T47D (cell line): ENCODE measurements at regions not wholly inside any gene's neighbourhood (a gene's known extent, or its start where the extent isn't known, plus 50 kb on each side); places are given as distances from the start of the nearest gene placed in this dataset.
"Not testable (repeated sequence)": the region's sequence is repeated elsewhere in the genome, so short reads cannot be mapped to it uniquely, and the experiment has no call there.

Source experiments
- DNase-seq, 2 experiments: peaks; one replicate each; pipeline versions ENCODE4 v3.0.0 to v3.0.0-alpha.2; 2011 to 2012; ENCODE audit warnings: low read depth in 1 of 2, low spot score in 1 of 2
- JUND ChIP-seq: IDR thresholded peaks from 2 replicates; pipeline ENCODE4 v1.6.1; 2012; ENCODE audit warnings: low read depth
- in situ Hi-C: cut with HindIII; loops from 2 replicates; pipeline ENCODE4 v1.10.0; 2016; ENCODE audit warnings: low sequenced_read_pairs, low pct_unique_long_range_greater_than_20kb

- in situ Hi-C loops, result no loop called here
Measured at GRCh38 chr15:55074431-55074830, 122.3 kb downstream of the RSL24D1 start.

GRCh38 chr15:55063970-55064369 lies 132.8 kb downstream of the RSL24D1 start:
- DNase-seq, in situ Hi-C loops: not testable (repeated sequence)

More at GRCh38 chr15:55074431-55074830, 122.3 kb downstream of the RSL24D1 start:
- TF ChIP-seq JUND, result no peak
- no peak for DNase-seq

DNA sequence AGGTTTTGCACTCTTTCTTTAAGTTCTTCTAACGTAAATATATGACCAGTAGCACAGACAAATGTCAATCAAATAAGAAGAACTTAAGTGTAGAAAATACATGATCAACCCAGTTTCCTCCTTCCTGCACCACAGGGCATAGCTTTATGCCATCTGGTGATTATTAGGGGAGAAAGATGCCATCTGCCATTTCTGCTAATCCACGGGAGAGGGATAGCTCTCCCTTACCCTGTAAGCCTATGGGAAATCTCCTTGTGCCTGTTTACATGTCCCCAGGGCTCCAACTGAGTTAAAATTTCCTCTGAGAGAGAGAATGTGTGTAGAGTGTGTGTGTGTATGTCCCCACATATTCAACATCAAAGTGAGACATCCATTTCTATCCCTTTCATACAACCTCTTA lies 135.9 kb downstream of the RSL24D1 start:
- TF ChIP-seq JUND, result no peak
- in situ Hi-C loops, result no loop called here
- no peak for DNase-seq

DNA sequence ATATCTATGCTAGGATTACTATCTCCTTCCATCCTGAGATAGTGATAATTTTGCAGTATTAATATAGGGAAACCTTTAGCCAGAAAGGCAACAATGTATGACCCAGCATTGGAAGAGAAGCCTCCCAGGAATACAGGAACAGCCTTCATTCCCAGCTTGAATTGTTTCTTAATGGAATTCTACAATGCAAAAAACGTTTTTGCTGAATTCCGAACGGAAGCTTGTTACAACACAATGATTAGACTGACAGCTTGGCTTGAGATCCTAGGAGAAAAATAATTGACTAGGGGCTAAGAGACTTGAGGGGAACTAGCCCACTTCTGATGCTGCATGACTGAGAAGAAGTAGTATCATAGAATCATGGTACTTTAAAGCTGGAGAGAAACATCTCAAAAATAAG lies 140.2 kb downstream of the RSL24D1 start:
- in situ Hi-C loops, result no loop called here
- TF ChIP-seq JUND, result no peak
- DNase-seq, result no peak

DNA sequence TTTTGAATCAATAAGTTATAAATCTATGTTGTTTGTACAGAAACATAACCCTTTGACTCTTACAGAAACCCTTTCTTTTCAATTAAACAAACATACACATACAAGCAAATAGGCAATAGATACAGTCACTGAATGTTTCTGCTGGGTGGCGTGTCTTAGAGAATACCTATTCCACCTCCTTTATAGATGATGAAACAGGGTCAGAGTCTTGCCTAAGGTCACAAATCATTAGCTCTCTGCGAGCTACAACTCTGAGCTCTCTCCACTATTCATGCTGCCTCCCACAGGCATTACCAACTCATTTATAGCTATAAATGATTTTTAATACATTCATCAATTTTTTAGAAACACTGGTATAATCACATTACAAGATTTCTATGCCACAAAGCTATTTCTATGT lies 152.6 kb downstream of the RSL24D1 start:
- TF ChIP-seq JUND, result no peak
- in situ Hi-C loops, result no loop called here
- no peak for DNase-seq

DNA sequence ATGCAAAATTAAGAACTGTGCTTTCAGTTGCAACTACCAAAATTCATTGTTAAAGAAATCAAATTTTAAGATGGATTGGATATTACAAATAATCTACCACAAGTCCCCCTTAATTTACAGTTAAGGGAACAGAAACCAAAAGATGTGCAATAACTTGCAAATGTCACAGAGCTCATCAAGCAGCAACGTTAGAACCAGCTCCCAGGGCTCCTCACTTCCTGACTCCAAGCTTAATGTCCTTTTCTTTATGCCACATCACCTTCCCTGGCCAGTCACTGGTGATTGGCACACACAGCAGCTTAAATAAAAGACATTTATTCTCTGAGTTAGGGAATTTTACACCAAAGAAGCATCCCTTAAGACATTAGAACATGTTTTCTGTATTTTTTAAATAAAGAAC lies 159.7 kb downstream of the RSL24D1 start:
- in situ Hi-C loops, result no loop called here
- TF ChIP-seq JUND, result no peak
- no peak for DNase-seq

DNA sequence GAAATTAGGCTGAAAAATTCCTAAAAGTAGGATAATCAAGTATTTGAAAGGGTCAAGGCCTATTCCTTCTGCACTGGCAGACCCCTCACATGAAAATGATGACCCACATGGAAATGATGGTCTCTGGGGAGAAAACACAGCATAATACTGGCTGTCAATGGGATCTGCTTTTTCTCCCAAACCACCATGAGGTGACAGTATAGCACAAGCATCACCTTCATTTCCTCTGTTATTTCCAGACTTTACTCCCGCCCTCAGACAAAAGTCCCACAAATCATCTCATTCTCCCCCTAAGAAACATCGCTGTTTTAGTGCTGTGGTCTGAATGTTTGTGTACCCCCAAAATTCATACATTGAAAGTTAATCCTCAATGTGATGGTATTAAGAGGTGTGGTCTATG lies 161.0 kb downstream of the RSL24D1 start:
- DNase-seq, result peak in 1 of 2 experiments; percentile 2
- TF ChIP-seq JUND, result no peak
- in situ Hi-C loops, result no loop called here

GRCh38 chr15:55033574-55033973 lies 163.2 kb downstream of the RSL24D1 start:
- no peak for DNase-seq
- in situ Hi-C loops, result no loop called here
- TF ChIP-seq JUND, result no peak

- in situ Hi-C loops, result no loop called here
- no peak for TF ChIP-seq JUND
- DNase-seq, result no peak
Measured at GRCh38 chr15:55031727-55032126, 165.0 kb downstream of the RSL24D1 start.

DNA sequence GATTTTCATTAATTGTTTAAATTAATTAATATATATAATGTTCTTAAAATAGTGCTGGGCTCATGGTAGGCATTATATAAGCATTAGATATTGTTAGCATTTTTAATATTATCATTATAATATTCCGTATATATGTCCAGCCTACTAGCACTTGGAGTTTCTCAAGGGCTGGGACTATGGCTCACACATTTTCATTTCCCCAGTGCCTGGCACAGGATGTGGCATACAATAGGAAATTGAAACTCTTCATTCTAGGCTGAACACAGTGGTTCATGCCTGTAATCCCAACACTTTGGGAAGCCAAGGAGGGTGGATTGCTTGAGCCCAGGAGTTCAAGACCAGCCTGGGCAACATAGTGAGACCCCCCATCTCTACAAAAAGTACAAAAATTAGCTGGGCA lies 170.4 kb downstream of the RSL24D1 start:
- TF ChIP-seq JUND, result no peak
- in situ Hi-C loops, result no loop called here
- DNase-seq, result no peak

- in situ Hi-C loops, result no loop called here
- no peak for DNase-seq
Measured at GRCh38 chr15:55017635-55018034, 179.1 kb downstream of the RSL24D1 start.

DNA sequence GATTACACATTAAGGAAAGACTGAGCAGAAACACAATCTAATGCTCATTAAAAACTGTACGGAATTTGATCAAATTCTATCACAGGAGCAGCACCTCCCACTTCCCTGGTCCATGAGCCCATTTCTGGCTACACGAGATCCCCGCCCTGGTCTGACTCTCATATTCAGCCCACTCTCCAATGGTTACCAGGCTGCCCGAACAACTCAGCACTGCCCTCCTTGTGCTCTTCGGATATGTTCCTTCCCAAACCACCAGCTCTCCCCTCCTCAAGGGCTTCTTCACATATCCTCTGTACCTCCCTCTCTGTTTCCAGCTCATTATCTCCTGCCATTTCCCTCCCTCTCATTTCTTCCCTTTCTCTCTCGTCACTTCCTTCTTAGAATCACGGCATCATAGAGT lies 180.5 kb downstream of the RSL24D1 start:
- in situ Hi-C loops, result no loop called here
- no peak for TF ChIP-seq JUND
- DNase-seq, result no peak

More at GRCh38 chr15:55017635-55018034, 179.1 kb downstream of the RSL24D1 start:
- TF ChIP-seq JUND, result no peak

DNA sequence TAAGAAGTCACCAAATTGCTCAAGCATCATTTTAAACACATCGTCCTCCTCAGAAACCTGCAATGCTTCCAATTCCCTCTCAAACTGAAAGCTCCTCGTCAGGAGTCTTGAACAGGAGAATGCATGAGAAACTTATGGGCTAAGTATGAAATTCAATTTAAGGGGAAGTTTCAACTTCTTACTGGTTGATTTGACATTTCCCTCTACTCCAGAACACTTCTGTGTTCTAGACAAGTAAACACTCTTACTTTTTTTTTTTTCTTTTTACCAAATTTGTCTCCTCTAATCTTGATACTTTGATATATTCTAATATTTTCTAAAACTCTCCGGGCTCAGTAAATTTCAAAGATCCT lies 181.7 kb downstream of the RSL24D1 start:
- in situ Hi-C loops, result no loop called here
- no peak for TF ChIP-seq JUND
- DNase-seq, result no peak

GRCh38 chr15:55014391-55015092 lies 182.2 kb downstream of the RSL24D1 start:
- in situ Hi-C loops, result no loop called here
- no peak for DNase-seq
- TF ChIP-seq JUND, result no peak
